ENCODE measurements at regions not wholly inside any gene's neighbourhood (a gene's known extent, or its start where the extent isn't known, plus 50 kb on each side); places are given as distances from the start of the nearest gene placed in this dataset.

DNA sequence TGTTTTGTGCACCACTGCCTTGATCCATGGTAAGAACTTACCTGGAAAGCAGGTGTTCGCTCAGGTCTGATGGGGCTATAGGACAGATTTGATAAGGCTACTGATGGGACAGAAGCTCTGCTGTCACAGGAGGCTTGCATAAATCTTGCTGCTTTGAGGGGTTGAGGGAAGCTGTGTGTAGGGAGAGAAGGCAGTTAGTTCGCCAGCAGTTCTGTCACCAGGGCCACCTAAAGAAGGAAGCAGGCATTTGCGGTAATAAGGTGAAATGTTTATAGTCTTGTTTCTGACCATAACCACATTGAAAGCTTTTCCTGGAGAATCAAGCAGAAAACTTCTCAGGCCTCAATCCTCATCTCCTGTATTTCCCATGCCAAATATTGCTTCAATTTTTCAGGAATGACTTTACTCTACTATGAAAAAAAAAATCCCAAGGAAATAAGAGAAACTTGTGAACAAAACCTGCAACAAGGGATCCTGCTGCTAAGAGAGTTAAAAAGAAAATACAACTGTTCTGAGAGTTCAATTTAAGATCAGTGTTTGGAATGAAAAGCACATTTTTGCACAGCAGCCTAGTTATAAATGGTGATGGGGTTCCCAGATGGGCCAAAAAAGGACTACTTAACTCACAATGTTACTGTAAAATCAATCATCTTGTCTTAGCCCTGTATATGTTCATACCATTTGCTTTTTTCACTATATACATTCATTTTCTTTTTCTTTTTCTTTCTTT lies 122.0 kb upstream of the RANBP3L start:
- TF ChIP-seq, protein P1, sequence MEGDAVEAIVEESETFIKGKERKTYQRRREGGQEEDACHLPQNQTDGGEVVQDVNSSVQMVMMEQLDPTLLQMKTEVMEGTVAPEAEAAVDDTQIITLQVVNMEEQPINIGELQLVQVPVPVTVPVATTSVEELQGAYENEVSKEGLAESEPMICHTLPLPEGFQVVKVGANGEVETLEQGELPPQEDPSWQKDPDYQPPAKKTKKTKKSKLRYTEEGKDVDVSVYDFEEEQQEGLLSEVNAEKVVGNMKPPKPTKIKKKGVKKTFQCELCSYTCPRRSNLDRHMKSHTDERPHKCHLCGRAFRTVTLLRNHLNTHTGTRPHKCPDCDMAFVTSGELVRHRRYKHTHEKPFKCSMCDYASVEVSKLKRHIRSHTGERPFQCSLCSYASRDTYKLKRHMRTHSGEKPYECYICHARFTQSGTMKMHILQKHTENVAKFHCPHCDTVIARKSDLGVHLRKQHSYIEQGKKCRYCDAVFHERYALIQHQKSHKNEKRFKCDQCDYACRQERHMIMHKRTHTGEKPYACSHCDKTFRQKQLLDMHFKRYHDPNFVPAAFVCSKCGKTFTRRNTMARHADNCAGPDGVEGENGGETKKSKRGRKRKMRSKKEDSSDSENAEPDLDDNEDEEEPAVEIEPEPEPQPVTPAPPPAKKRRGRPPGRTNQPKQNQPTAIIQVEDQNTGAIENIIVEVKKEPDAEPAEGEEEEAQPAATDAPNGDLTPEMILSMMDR (IDR thresholded peaks at IDR 0.05 in 2 of 3, conservative IDR thresholded peaks at IDR 0.05 in 1 of 3; ENCODE audit: control insufficient read depth in 2 of 3, extremely low read depth in 1 of 3, insufficient read depth in 1 of 3, low read depth in 3 of 3, low read length in 3 of 3), result no peak
- TF ChIP-seq GABPA (IDR thresholded peaks at IDR 0.05; ENCODE audit: low read depth), result no peak
- no peak for TF ChIP-seq CEBPB (IDR thresholded peaks at IDR 0.05; ENCODE audit: borderline replicate concordance in 1 of 2, low read depth in 2 of 2, low read length in 2 of 2)
- no peak for TF ChIP-seq POLR2AphosphoS5 (IDR thresholded peaks at IDR 0.05; ENCODE audit: low read length)
- TF ChIP-seq RCOR1 (conservative IDR thresholded peaks at IDR 0.05; ENCODE audit: low read depth, low read length), result no peak
- no peak for TF ChIP-seq ESRRA (IDR thresholded peaks at IDR 0.05; ENCODE audit: low read length)
- no peak for TF ChIP-seq SMC3 (IDR thresholded peaks at IDR 0.05; ENCODE audit: borderline replicate concordance, low read length)
- no peak for TF ChIP-seq ZNF24 (IDR thresholded peaks at IDR 0.05)
- no peak for TF ChIP-seq SUZ12 (IDR thresholded peaks at IDR 0.05; ENCODE audit: unreplicated experiment)
